ENCODE measurements at regions not wholly inside any gene's neighbourhood (a gene's known extent, or its start where the extent isn't known, plus 50 kb on each side); places are given as distances from the start of the nearest gene placed in this dataset.

DNA sequence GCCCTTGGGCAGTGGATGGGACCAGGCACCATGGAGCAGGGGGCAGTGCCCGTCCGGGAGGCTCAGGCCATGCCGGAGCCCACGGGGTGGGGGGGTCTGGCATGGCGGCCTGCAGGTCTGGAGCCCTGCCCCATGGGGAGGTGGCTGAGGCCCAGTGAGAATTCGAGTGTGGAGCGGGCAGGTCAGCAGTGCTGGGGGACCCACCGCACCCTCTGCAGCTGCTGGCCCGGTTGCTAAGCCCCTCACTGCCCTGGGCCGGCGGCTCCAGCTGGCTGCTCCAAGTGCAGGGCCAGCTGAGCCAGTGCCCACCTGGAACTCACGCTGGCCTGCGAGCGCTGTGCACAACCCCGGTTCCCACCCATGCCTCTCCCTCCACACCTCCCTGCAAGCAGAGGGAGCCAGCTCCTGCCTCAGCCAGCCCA is 1157.9 kb upstream of the ADGRL3 start (continued):
- TF ChIP-seq GABPA (IDR thresholded peaks at IDR 0.05; ENCODE audit: borderline replicate concordance, insufficient read depth, low read length) = no peak
- TF ChIP-seq SIRT6 (IDR thresholded peaks at IDR 0.05; ENCODE audit: low read length) = no peak
- TF ChIP-seq SP4 (IDR thresholded peaks at IDR 0.05; ENCODE audit: low read length) = no peak
- TF ChIP-seq RNF2 (IDR thresholded peaks at IDR 0.05; ENCODE audit: borderline replicate concordance, low read depth, low read length, missing control alignments, poor library complexity, severe bottlenecking) = no peak
- no peak for TF ChIP-seq POU5F1 (IDR thresholded peaks at IDR 0.05; ENCODE audit: low read depth, low read length)
- no peak for TF ChIP-seq TAF1 (IDR thresholded peaks at IDR 0.05; ENCODE audit: low read depth, low read length)
- no peak for TF ChIP-seq ZNF274 (IDR thresholded peaks at IDR 0.05; ENCODE audit: borderline replicate concordance, extremely low read depth, low read length)
